COLO829 (cell line): ENCODE measurements at regions not wholly inside any gene's neighbourhood (a gene's known extent, or its start where the extent isn't known, plus 50 kb on each side); places are given as distances from the start of the nearest gene placed in this dataset.

Experiments used
- DNase-seq: peaks from one replicate; pipeline ENCODE4 v3.0.0; 2012; ENCODE audit warnings: low spot score

DNA sequence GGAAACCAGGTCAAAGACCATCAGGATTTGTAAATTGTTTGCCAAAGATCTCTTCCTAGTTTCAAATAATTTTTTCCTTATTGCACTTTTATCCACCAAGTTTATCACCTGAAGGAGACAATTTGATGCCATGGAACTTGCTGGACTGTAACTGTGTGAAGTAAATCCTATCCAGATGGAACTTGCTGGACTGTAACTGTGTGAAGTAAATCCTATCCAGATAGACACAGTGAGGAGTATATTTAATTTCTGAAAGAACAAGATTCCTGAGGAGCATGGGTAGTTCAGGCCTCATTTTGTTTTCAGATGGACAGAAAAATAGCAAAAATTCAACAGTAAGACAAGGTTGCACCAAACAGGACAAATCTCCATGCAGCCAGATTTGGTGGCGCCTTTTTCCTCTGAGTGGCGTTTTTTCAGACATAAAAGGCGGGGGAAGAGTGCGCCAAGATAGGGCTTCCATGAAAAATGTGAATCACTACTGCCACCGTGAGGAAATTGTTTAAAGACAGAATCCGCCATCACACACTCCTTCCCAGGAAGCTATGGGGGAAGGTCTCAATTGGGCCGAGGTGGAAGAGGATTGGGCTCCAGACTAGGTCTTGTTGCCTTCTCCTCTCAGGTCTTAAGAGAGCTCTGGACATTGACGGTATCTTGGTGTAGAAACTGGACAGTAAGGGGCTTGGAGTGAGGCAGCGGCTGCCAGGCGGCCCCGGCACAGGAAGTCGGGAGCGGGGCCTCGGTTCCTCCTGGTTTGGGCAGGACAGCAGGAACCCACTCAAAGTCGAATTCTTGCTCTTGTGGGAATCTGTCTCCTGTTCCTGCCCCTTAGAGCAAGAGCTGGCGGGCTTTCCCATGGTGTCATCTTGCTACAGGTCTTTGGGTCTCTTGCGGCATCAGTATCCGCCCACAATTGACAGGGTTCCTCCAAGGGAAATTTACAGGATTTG, 234.7 kb downstream of the OR13H1 start:
- DNase-seq: peak; percentile 12

DNA sequence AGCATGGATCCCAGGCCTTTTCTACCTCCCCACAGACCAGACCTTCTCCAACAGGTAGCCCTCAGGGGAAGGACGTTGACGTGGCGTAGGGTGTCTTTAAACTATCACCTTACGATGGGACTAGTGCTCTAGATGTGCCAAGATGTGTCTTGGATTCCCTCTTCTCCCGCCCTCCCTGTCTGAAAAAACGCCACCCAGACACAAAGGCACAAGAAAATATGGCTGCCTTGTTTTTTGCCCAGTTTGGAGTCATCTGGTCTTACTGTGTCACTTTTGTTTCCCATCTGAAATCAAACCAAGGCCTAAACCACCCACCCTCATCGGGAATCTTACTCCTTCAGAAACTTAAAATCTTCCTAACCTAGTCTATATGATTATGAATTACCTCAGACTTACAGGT, 235.4 kb downstream of the OR13H1 start:
- no peak for DNase-seq

DNA sequence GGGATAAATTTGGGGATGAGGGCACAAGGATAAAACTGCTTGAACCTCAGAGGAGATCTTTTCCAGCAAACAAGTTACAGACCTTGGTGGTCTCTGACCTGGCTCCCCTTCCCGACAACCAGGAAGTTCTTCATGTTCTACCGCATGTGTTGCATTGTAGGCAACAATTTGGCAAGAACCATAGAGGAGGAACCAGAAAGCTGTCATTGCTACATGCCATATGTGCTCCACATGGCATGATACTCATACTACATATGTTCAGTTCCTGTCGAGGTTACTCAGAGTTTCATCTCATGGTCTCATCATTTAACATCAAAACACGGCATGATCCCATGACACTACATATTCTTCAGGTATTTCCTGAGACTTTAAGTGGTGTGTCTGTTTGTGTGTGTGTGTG, 235.9 kb downstream of the OR13H1 start:
- no peak for DNase-seq

DNA sequence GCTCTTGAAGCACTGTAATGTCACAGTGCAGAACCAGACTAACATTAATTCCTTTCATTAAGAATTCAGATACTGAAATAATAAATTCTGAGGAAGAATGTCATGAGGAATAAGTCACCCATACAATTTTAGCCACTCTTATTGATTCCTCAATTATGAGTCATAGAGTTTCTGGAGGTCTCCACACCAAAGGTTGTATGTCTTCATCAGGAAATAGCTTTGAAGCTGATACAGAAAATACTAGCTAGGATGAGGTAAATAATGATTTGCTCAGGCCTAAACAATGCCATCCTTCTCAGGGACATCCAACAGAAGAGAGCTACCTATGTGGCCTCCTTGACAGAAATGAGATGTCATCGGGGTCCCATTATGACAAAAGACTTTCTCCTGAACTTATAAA, 238.8 kb downstream of the OR13H1 start:
- no peak for DNase-seq

DNA sequence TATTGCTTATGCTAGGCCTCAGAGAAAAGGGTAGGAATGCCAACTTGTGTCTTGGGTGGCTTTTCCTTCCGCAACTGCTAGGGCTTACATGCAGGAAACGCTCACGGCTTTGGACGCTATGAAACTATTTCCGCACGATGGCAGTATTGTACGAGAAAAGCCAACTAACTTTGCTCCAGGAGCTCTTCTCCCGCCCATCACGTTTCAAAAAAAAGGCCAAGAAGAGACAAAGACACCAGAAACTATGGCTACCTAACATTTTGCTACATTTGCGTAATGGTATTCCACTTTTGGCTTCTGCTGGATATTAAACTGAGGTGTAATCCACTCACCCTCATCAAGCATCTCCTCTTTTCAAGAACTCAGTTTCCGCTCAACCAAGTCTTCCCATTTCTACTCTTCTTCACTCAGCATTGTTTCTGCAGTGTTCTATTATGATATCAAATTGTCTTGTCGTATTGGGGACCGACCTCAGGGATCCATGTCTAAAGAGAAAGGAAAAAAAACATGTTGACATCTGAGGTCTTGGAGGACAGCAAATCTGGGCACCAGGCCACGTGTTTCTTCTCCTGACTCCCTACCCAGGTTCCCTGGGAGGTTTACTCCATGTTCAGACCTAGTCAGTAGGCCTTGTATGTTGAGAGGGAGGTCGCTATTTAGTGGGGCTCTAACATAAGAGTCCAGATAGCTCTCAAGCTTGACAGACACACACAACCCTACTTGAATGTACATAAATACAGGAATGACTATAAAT, 239.4 kb upstream of the STK26 start:
- DNase-seq: no peak

DNA sequence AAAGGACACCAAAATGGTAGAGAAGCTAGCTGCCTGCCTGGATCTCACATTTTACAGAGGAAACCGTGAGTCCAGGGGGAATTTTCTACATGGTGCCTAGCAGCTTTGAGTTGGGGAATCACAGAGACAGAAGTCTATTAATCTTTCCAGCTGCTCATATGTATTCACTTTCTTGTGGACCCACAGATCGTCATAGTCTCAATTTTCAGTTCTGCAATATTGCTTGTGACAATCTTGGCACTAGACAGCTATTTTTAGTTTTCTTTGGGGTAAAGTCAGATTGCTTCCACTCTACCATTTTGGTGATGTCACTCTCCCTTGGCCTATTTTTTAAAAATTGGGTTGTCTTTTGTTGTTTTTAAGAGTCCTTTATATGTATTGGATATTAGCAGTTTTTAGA, 233.4 kb upstream of the STK26 start:
- no peak for DNase-seq

DNA sequence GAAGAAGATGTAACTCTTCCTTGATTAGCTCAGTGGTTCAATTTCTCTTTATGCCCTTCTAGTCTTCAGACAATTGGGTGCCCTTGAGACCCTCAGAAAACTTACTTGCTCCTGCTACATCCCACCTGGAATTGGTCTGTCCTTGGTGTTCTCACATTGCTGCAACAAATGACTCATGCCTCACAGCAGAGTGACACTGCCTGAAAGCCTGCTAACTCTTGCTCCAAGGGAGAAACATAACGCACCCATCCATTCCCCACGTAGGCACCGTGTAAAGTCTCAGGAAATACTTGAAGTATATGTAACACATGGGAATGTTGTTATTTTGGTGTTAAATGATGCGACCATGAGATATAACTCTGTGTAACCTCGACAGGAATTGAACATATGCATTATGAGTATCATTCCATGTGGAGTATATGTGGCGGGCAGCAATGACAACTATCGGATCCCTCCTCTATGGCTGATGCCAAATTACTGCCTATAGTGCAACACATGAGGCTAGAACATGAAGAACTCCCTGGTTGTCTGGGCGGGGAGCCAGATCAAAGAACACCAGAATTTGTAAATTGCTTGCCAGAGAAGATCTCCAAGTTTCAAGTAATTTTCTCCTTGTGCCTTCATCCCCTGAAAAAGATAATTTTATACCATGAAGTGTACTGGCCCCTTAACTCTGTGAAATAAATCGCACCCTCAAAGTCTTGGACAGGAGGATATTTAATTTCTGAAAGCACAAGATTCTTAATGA, 231.3 kb upstream of the STK26 start:
- DNase-seq: no peak

DNA sequence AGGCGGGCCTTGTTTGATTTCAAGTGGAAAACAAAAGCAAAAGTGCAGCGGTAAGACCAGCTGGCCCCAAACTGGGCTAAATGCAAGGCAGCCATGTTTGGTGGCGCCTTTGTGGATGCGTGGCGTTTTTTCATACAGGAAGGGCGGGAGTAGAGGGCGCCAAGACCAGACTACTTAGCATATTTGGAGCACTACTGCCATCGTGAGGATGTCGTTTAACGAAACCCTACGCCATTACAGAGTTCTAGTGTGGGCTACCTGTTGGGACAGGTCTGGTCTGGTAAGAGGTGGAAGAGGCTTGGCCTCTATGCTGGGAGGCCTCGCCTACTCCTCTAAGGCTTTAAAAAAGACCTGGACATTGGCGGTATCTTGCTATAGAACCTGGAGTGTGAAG, 230.7 kb upstream of the STK26 start:
- DNase-seq: no peak

DNA sequence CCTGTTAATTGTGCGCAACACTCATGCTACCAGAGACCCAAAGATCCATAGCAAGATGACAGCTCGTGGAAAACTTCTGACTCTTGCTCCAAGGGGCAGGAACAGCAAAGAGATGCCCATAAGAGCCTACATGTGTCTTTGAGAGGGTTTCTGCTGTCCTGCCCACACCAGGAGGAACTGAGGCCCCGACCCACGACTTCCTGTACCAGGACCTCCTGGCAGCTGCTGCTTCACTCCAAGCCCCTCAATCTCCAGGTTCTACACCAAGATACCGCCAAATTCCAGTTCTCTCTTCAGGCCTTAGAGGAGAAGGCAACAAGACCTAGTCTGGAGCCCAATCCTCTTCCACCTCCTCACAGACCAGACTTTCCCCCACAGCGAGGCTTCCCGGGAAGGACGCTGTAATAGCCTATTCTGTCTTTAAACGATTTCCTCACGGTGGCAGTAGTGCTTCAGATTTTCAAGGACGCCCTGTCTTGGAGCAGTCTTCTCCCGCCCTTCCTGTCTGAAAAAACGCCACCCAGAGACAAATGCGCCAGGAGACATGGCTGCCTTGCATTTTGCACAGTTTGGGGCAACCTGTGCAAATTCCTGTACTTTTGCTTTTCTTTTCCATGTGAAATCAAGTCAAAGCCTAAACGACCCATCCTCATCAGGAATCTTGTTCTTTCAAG, 230.2 kb upstream of the STK26 start:
- DNase-seq: no peak

DNA sequence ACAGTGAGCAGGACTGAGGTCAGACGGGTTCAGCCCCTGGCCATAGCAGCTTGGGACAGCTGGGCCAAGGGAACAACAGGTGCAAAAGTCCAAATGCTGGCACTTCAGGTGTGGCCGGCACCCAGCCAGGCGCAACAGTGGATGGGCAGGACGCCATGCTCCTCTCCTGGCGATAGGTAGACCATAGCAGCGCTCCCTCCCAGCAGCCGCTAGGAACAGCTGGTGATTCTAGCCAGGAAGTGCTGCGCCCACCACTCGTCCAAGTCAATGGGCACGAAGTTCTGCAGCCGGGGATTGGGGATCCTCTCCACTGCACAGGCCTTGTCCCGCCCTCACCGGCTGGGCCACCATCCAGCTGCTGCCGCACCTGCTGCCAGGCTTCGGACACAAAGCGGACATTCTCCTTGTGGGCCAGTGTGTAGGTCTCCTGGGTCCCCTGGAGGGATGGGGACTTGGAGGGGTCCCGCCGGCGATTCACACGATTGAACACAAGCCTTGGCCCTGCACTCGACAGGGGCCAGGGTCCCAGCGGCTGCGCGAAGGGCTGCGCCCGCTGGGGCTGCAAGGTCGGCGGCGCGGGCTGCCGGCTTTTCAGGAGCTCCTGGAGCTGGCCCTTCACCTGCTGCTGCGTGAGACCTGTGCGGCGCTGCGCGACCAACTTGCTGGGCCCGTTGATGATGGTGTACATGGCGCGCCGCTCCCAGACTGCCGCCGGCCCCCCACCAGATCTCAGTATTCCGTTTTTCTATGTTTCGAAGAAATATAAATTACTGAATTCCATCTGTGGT, 227.5 kb upstream of the STK26 start:
- no peak for DNase-seq

DNA sequence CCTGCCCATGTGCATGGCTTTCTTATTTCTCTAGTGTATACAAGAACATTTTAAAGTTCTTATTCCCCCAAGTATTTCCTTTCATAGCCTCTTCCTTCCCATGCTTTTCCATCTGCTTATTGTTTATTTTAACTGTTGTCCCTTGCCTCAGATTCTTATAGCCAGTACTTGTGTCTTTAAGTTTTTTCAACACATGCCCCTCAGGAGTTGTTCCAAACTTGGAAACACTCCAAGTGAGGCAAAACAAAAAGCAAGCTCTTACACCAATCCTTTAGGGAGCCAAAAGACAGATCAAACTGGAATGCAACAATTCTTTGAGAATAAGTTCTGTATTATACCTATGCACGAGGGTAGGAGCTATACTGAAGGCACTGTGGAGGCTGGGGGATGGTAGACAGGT, 222.0 kb upstream of the STK26 start:
- no peak for DNase-seq

DNA sequence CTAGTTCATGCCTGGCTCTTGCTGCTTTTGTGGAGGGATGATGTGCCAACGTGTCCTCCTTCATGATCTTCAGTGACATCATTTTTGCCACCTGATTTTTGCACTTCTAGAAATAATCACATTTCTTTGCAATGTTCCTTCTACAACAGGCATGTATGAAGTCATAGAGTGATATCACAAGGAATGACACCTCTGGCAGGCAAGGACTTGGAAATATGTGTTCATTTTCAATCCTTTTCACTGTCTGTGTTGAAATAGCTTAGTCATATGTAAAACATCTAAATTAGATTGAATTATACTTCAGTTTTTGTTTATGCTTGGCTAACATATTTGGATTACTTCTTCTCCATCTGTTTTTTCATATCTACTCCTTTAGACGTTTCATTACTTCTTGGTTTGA, 221.2 kb upstream of the STK26 start:
- no peak for DNase-seq

DNA sequence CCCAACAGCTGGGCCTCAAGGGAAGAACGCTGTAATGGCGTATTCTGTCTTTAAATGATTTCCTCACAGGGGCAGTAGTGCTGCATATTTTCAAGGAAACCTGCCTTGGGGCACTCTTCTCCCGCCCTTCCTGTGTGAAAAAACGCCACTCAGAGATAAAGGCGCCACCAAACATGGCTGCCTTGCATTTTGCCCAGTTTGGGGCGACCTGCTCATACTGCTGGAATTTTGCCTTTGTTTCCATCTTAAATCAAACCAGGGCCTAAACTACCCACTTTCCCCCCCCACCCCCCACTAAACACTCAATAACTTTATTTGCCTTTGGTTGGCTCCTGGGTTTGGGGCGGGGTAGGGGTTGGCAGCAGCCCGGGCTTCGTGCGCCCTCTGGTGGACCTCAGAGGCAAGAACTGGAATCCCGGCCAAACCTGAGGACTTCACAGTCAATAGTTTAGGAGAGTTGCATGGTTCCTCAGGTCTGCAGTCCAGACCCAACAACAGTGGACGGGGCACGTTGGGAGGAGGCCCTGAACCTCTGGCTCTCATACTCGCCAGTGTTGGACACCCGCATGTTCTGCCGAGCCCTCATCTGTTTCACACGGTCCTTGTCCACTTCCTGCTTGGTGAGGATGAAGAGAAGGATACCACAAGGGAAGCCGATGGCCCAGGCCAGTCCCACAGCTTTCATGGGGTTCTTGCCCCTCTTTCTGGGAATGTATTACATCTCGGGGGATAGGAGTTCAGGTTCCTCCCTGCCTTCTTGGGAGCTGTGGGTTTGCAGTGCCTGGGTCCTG, 220.1 kb upstream of the STK26 start:
- peak; percentile 24 for DNase-seq

DNA sequence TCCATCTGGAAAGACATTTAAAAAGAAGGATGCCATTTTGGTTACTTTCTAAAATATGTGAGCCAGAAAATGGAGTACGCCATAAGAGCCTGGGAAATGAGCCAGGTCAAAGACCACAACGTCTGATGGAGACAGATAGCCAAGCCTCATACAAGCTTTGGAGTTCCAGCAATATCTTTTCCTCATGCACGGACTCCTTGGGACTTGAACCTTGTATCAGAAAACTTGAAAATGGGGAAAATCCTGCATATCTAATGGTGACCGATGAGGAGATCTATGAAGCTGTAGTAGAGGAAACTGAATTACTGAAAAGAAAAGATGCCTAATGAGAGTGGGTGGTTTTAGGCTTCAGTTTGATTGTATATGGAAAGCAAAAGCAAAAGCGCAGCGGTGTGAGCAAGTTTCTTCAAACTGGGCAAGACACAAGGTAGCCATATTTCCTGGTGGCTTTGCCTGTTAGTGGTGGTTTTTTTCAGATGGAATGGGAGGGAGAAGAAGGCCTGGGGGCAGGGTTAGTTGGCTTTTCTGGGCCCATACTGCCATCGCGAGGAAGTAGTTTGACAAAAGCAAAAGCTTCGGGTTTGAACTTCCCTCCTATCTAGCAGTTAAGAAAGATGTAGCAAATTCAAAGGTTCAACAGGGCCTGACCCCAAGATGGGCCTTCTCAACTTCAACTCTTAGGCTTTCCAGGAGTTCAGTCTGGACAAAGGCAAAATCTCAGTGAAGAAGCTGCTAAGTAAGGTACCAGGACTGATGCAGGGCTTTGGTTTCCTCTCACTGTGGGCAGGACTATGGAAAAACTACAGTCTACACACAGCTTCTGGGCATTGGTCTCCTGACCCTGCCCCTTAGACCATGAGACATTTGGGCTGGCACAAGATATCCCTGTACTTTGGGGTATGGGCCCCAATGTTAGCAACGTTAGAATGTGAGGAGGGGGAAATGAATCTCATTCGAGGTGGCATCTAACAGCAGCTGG, 210.0 kb upstream of the STK26 start:
- peak; percentile 13 for DNase-seq

DNA sequence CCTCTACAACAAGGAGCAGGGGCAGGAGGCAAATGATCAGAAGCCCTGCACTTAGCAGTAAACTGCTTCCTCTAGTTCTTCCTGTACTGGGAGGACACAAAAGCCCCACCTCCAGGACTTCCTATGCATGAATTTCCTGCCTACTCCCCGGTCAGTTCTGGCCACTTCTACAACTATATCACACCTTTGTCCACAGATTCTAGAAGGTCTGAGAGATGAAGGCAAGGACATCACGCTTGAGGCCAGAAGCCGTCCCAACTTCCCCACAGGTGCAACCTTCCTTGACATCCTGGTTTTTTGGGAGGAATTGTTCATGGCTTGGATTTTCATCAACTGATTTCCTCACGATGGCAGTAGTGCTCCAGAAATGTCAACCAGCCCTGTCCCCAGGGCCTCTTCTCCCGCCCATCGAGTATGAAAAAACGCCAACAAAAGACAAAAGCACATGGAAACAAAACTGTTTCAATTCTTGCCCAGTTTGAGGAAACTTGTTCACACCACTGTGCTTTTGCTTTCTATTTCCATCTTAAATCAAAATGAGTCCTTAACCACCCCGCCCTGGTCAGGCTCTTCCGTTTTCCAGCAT, 206.5 kb upstream of the STK26 start:
- DNase-seq: no peak

DNA sequence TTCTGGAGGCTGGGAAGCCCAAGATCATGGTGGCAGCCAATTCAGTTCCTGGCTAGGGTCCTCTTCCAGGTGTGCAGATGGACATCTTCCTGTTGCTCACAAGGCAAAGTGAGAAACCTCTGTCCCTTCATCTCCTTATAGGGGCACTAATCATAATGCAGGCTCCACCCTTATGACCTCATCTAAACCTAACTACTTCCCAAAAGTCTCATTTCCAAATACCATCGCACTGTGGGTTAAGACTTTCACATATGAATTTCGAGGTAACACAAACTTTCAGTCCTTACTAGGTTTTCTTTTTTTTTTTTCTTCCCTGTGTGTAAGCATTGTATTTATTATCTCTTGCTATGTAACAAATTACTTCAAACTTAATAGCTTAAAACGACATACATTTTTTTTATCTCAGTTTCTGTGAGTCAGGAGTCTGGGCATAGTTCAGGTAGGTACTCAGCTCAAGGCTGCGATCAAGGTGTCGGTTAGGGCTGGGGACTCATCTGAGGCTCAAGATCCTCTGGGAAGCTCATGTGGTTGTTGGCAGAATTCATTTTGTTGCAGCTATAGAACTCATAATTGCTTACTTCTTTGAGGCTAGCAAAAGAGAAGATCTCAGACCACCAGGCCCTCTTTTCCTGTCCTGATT, 204.7 kb upstream of the STK26 start:
- no peak for DNase-seq

DNA sequence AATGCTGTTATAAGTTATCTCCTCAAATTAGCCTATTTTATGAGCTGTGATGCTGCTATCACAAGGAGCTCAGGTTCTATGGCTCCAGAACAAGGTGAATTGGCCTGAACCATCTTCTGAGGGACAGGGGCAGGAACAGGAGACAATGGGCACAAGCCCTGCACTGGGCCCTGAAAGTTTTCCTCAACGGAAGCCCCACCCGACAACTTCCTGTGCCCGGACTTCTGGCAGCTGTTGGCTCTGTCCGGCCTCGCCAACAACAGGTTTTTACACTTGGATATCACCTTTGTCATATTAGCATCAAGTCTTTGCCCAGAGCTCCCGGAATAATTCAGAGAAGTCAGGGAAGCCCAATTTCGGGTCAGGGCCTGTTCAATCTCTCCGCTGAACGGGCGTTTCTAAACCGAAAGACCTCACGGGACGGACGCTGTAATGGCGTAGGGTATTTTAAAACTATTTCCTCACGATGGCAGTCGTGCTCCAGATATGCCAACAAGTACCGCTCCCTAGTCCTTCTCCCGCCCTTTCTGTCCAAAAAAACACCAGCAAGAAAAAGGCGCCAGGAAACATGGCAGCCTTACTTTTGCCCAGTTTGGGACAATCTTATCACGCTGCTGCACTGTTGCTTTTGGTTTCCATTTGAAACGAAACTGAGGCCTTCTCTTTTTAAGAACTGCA, 201.0 kb upstream of the STK26 start:
- no peak for DNase-seq

DNA sequence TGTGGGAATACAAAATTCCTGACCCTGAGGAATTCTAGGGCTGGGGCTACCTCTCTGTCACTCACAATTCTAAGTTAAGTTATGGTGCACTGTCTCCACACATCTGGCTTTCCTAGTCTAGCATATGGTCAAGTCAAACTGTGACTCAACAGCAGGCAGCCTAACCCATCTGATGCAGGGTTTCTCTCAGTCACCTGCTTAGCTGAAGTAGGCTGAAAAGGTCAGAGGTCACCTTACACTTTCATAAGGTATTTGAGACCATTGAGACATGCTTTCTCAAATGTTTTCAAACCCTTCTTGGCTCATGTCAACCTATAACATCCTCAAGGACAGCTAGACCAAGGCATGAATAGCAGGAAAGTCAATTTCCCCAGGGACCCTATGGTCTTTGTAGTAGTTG, 196.5 kb upstream of the STK26 start:
- DNase-seq: no peak
